ENCODE measurements at regions not wholly inside any gene's neighbourhood (a gene's known extent, or its start where the extent isn't known, plus 50 kb on each side); places are given as distances from the start of the nearest gene placed in this dataset.

GRCh38 chr7:85454904-85455303, 268.0 kb upstream of the SEMA3D start (continued):
- no peak for TF ChIP-seq CHD2 (IDR thresholded peaks at IDR 0.05; ENCODE audit: low read length)
- no peak for TF ChIP-seq SP1 (IDR thresholded peaks at IDR 0.05; ENCODE audit: low read depth, low read length)
- TF ChIP-seq RFX5 (IDR thresholded peaks at IDR 0.05; ENCODE audit: borderline replicate concordance, low read depth, low read length) = no peak

Data from H1 (cell line).